ENCODE measurements at regions not wholly inside any gene's neighbourhood (a gene's known extent, or its start where the extent isn't known, plus 50 kb on each side); places are given as distances from the start of the nearest gene placed in this dataset.

GRCh38 chr7:54699715-54700114, 59.3 kb downstream of the SEC61G start:
- intact Hi-C loops (cut with micrococcal nuclease; ENCODE audit: unreplicated experiment) (no loop called here), in situ Hi-C loops (cut with MboI) (no loop called here)
- H2AFZ ChIP-seq (ENCODE audit: control insufficient read depth, low read depth, low read length) = no peak overlapping the region
- no peaks in the 10 kb centered on the region for H3K79me2 ChIP-seq (ENCODE audit: control insufficient read depth, insufficient read depth, low read length)
- CTCF ChIA-PET = no interaction called here
- H3K9me3 ChIP-seq (replicated peaks; ENCODE audit: control insufficient read depth, insufficient read depth, low read length) = no peaks in the 10 kb centered on the region
- TF ChIP-seq HSF1 (IDR thresholded peaks at IDR 0.05; ENCODE audit: low read depth, low read length) (no peak), ZSCAN29 (IDR thresholded peaks at IDR 0.05) (no peak), EED (IDR thresholded peaks at IDR 0.05; ENCODE audit: low read depth) (no peak), MEF2B (IDR thresholded peaks at IDR 0.05; ENCODE audit: partially characterized antibody, poor library complexity, severe bottlenecking) (no peak), BACH1 (IDR thresholded peaks at IDR 0.05; ENCODE audit: borderline replicate concordance) (no peak), STAT1 (conservative IDR thresholded peaks at IDR 0.05) (no peak), MTA3 (IDR thresholded peaks at IDR 0.05; ENCODE audit: borderline replicate concordance, low read length) (no peak)
- TF ChIP-seq, protein P1, sequence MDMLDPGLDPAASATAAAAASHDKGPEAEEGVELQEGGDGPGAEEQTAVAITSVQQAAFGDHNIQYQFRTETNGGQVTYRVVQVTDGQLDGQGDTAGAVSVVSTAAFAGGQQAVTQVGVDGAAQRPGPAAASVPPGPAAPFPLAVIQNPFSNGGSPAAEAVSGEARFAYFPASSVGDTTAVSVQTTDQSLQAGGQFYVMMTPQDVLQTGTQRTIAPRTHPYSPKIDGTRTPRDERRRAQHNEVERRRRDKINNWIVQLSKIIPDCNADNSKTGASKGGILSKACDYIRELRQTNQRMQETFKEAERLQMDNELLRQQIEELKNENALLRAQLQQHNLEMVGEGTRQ (IDR thresholded peaks at IDR 0.05; ENCODE audit: borderline replicate concordance, low read depth, low read length) = no peak
- TF ChIP-seq, protein P2, sequence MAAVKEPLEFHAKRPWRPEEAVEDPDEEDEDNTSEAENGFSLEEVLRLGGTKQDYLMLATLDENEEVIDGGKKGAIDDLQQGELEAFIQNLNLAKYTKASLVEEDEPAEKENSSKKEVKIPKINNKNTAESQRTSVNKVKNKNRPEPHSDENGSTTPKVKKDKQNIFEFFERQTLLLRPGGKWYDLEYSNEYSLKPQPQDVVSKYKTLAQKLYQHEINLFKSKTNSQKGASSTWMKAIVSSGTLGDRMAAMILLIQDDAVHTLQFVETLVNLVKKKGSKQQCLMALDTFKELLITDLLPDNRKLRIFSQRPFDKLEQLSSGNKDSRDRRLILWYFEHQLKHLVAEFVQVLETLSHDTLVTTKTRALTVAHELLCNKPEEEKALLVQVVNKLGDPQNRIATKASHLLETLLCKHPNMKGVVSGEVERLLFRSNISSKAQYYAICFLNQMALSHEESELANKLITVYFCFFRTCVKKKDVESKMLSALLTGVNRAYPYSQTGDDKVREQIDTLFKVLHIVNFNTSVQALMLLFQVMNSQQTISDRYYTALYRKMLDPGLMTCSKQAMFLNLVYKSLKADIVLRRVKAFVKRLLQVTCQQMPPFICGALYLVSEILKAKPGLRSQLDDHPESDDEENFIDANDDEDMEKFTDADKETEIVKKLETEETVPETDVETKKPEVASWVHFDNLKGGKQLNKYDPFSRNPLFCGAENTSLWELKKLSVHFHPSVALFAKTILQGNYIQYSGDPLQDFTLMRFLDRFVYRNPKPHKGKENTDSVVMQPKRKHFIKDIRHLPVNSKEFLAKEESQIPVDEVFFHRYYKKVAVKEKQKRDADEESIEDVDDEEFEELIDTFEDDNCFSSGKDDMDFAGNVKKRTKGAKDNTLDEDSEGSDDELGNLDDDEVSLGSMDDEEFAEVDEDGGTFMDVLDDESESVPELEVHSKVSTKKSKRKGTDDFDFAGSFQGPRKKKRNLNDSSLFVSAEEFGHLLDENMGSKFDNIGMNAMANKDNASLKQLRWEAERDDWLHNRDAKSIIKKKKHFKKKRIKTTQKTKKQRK (IDR thresholded peaks at IDR 0.05; ENCODE audit: low read depth, low read length) = no peak
- TF ChIP-seq, protein P3, sequence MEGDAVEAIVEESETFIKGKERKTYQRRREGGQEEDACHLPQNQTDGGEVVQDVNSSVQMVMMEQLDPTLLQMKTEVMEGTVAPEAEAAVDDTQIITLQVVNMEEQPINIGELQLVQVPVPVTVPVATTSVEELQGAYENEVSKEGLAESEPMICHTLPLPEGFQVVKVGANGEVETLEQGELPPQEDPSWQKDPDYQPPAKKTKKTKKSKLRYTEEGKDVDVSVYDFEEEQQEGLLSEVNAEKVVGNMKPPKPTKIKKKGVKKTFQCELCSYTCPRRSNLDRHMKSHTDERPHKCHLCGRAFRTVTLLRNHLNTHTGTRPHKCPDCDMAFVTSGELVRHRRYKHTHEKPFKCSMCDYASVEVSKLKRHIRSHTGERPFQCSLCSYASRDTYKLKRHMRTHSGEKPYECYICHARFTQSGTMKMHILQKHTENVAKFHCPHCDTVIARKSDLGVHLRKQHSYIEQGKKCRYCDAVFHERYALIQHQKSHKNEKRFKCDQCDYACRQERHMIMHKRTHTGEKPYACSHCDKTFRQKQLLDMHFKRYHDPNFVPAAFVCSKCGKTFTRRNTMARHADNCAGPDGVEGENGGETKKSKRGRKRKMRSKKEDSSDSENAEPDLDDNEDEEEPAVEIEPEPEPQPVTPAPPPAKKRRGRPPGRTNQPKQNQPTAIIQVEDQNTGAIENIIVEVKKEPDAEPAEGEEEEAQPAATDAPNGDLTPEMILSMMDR (IDR thresholded peaks at IDR 0.05 in 2 of 3, conservative IDR thresholded peaks at IDR 0.05 in 1 of 3; ENCODE audit: control insufficient read depth in 2 of 3, extremely low read depth in 1 of 3, insufficient read depth in 1 of 3, low read depth in 3 of 3, low read length in 3 of 3) = no peak
- TF ChIP-seq, protein P4, sequence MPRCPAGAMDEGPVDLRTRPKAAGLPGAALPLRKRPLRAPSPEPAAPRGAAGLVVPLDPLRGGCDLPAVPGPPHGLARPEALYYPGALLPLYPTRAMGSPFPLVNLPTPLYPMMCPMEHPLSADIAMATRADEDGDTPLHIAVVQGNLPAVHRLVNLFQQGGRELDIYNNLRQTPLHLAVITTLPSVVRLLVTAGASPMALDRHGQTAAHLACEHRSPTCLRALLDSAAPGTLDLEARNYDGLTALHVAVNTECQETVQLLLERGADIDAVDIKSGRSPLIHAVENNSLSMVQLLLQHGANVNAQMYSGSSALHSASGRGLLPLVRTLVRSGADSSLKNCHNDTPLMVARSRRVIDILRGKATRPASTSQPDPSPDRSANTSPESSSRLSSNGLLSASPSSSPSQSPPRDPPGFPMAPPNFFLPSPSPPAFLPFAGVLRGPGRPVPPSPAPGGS (IDR thresholded peaks at IDR 0.05; ENCODE audit: borderline replicate concordance, insufficient read depth, low read depth, low read length, poor library complexity, severe bottlenecking) = no peak
- H3K4me3 ChIP-seq = no peak overlapping the region
- WGBS (ENCODE audit: insufficient coverage, insufficient replicate concordance, low lambda C conversion rate, missing lambda C conversion rate) = 4% methylated on average over 5 of the region's 5 CpGs
- FAIRE-seq (no peak), ATAC-seq (no peak), DNase-seq (ENCODE audit: low read depth, low spot score) (no peak)
- POLR2A ChIA-PET = no interaction called here
- SMC1A ChIA-PET (ENCODE audit: uncharacterized antibody, unreplicated experiment) = interaction anchor here (0.6 kb wide), 1 partner anchor 733 kb away, joined by 3 read pairs; no protein-coding TSS in a partner anchor
- H3K9ac ChIP-seq (ENCODE audit: control insufficient read depth, insufficient read depth, low read length) = no peak overlapping the region
- no peak overlapping the region for H3K27ac ChIP-seq (ENCODE audit: control insufficient read depth, insufficient read depth)
- RAD21 ChIA-PET (ENCODE audit: unreplicated experiment) = no interaction called here
- H3K4me2 ChIP-seq (ENCODE audit: control insufficient read depth, insufficient read depth) = no peak overlapping the region
- H4K20me1 ChIP-seq (ENCODE audit: control insufficient read depth, insufficient read depth) = no peaks in the 10 kb centered on the region
- no peaks in the 10 kb centered on the region for H3K4me1 ChIP-seq (ENCODE audit: control insufficient read depth, insufficient read depth, low read length)
- no peaks in the 10 kb centered on the region for H3K36me3 ChIP-seq (ENCODE audit: control insufficient read depth in 2 of 2, insufficient read depth in 2 of 2, low read length in 1 of 2)
- BruUV-seq (replicated peaks) = no TSS peak
- H3K27me3 ChIP-seq (replicated peaks in 1 of 2; ENCODE audit: control insufficient read depth in 2 of 2, insufficient read depth in 2 of 2, low read length in 1 of 2) = no peaks in the 10 kb centered on the region

Data from GM12878 (cell line).